AG04449 (cell line): ENCODE measurements at regions not wholly inside any gene's neighbourhood (a gene's known extent, or its start where the extent isn't known, plus 50 kb on each side); places are given as distances from the start of the nearest gene placed in this dataset.

Experiments used
- CTCF ChIA-PET: fragments of 350-600 bp; formaldehyde crosslinking; extraction: SDS; loops from one replicate; lab custom pipeline; 2021; ENCODE audit warnings: antibody characterized with exemption; lab: Yijun Ruan, JAX
- POLR2A ChIA-PET: fragments of 400-600, 350-600 bp; formaldehyde crosslinking; extraction: SDS; loops from one replicate; lab custom pipeline; 2020; ENCODE audit warnings: antibody characterized with exemption, inconsistent platforms; lab: Yijun Ruan, JAX
- DNase-seq: peaks from one replicate; pipeline ENCODE4 v3.0.0-alpha.2; 2010; ENCODE audit warnings: low read depth, low spot score
- H3K4me3 ChIP-seq: 2 replicates; pipeline ENCODE4 v1.5.1; 2011; ENCODE audit warnings: low read depth, mild to moderate bottlenecking, control low read depth, low read length
- CTCF ChIP-seq: IDR thresholded peaks from one replicate; pipeline ENCODE4 v1.5.1; 2011; ENCODE audit warnings: mild to moderate bottlenecking, moderate library complexity, low read length, control low read depth, inconsistent platforms; ENCODE audit not compliant: insufficient read depth; ENCODE audit errors: missing control alignments

GRCh38 chr2:147384659-147385058, 460.2 kb upstream of the ACVR2A start:
- no peak overlapping the region for H3K4me3 ChIP-seq
- ChIA-PET POLR2A (no interaction called here), CTCF (no interaction called here)
- no peak for DNase-seq
- no peak for TF ChIP-seq CTCF

DNA sequence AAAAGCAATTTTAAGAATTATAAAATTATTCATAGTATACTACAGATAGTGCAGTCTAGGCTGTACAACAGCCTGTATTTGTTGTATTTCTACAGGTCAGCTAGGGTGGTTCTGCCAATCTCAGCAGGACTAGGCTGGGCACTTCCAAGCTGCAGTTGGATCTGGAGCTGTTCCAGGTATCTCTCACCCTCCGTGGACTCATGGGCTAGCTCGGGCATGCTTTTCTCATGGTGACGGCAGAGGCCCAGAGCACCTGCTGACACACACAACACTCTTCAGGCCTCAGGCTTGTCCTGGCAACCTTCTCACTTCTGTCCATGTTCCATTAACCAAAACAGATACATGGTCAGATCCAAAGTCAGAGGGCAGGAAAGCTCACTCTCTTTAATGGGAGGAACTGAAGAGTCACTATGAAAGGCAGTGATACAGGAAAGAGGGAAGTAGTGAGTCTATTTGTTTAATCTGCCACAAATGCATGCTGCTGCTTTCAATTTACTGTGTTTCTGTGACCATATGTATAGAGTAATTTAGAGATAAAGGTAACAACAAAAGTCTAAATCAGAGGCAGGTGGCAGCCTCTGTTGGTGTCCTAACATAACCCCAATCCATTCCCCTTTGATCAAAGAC, 462.4 kb upstream of the ACVR2A start:
- no peak for TF ChIP-seq CTCF
- POLR2A ChIA-PET = no interaction called here
- no peak for DNase-seq
- H3K4me3 ChIP-seq = no peak overlapping the region
- CTCF ChIA-PET = no interaction called here

DNA sequence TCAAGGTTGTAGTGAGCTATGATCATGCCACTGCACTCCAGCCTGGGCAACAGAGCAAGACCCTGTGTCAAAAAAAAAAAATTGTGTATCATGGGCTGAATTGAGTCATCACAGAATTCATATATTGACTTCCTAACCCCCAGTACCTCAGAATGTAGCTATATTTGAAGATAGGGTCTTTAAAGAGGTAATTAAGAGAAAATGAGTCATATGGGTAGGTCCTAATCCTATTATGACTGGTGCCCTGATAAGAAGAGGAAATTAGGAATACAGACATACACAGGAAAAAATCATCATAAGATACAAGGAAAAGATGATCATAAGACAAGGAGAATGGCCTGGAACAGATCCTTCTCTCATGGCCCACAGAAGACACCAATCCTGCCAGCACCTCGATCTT, 466.4 kb upstream of the ACVR2A start:
- POLR2A ChIA-PET = no interaction called here
- no peak for DNase-seq
- CTCF ChIA-PET = no interaction called here
- H3K4me3 ChIP-seq = no peak overlapping the region
- no peak for TF ChIP-seq CTCF

GRCh38 chr2:147375073-147375472, 469.8 kb upstream of the ACVR2A start:
- no peak for DNase-seq
- TF ChIP-seq CTCF = no peak
- H3K4me3 ChIP-seq = no peak overlapping the region
- CTCF ChIA-PET = no interaction called here
- POLR2A ChIA-PET = no interaction called here

- no peak overlapping the region for H3K4me3 ChIP-seq
- no peak for DNase-seq
- ChIA-PET CTCF (no interaction called here), POLR2A (no interaction called here)
- no peak for TF ChIP-seq CTCF
Observed at GRCh38 chr2:147374423-147374811, 470.4 kb upstream of the ACVR2A start.

- TF ChIP-seq CTCF = no peak
- DNase-seq = no peak
- no peak overlapping the region for H3K4me3 ChIP-seq
- CTCF ChIA-PET = no interaction called here
- POLR2A ChIA-PET = no interaction called here
Observed at GRCh38 chr2:147373800-147374422, 470.9 kb upstream of the ACVR2A start.
